BE2C (cell line): ENCODE measurements at regions not wholly inside any gene's neighbourhood (a gene's known extent, or its start where the extent isn't known, plus 50 kb on each side); places are given as distances from the start of the nearest gene placed in this dataset.

ENCODE experiments used
- DNase-seq: peaks from one replicate; pipeline ENCODE4 v3.0.0-alpha.2; 2020
- H3K27me3 ChIP-seq: fragments of 250-450 bp; sonication (Bioruptor Pico); 2 replicates; pipeline ENCODE4 v1.5.1; 2020; ENCODE audit warnings: mild to moderate bottlenecking
- H3K36me3 ChIP-seq: fragments of 250-450 bp; sonication (Bioruptor Pico); 2 replicates; pipeline ENCODE4 v1.5.1; 2020; ENCODE audit warnings: mild to moderate bottlenecking
- H3K4me1 ChIP-seq: fragments of 250-450 bp; sonication (Bioruptor Pico); 2 replicates; pipeline ENCODE4 v1.5.1; 2020
- H3K4me3 ChIP-seq: 2 replicates; pipeline ENCODE4 v1.5.1; 2011; ENCODE audit warnings: low read depth, low read length
- H3K9me3 ChIP-seq: fragments of 250-450 bp; sonication (Bioruptor Pico); 2 replicates; pipeline ENCODE4 v1.5.1; 2020
- CTCF ChIP-seq: IDR thresholded peaks from 2 replicates; pipeline ENCODE4 v1.5.1; 2012; ENCODE audit warnings: mild to moderate bottlenecking, low read depth, low read length

- Histone ChIP-seq H3K36me3 (no peaks in the 10 kb centered on the region), H3K4me3 (no peak overlapping the region), H3K4me1 (no peaks in the 10 kb centered on the region), H3K27me3 (no peaks in the 10 kb centered on the region), H3K9me3 (no peaks in the 10 kb centered on the region)
- no peak for TF ChIP-seq CTCF
- no peak for DNase-seq
Observed at GRCh38 chr6:4446982-4447381, 311.6 kb upstream of the ECI2 start.

- no peaks in the 10 kb centered on the region for H3K36me3 ChIP-seq
- DNase-seq, result no peak
- no peak for TF ChIP-seq CTCF
- no peaks in the 10 kb centered on the region for H3K27me3 ChIP-seq
- no peaks in the 10 kb centered on the region for H3K9me3 ChIP-seq
- H3K4me1 ChIP-seq, result no peaks in the 10 kb centered on the region
- H3K4me3 ChIP-seq, result no peak overlapping the region
Observed at GRCh38 chr6:4441981-4442434, 306.6 kb upstream of the ECI2 start.

GRCh38 chr6:4439159-4439558 lies 303.8 kb upstream of the ECI2 start:
- no peak for DNase-seq
- no peaks in the 10 kb centered on the region for H3K4me1 ChIP-seq
- no peak for TF ChIP-seq CTCF
- H3K9me3 ChIP-seq, result no peaks in the 10 kb centered on the region
- H3K36me3 ChIP-seq, result no peaks in the 10 kb centered on the region
- H3K4me3 ChIP-seq, result no peak overlapping the region
- no peaks in the 10 kb centered on the region for H3K27me3 ChIP-seq

- H3K36me3 ChIP-seq, result no peaks in the 10 kb centered on the region
- no peaks in the 10 kb centered on the region for H3K27me3 ChIP-seq
- TF ChIP-seq CTCF, result no peak
- H3K9me3 ChIP-seq, result no peaks in the 10 kb centered on the region
- H3K4me3 ChIP-seq, result no peak overlapping the region
- DNase-seq, result no peak
- H3K4me1 ChIP-seq, result no peaks in the 10 kb centered on the region
Observed at GRCh38 chr6:4437342-4437741, 302.0 kb upstream of the ECI2 start.

- no peak overlapping the region for H3K4me3 ChIP-seq
- H3K9me3 ChIP-seq, result no peaks in the 10 kb centered on the region
- no peak for TF ChIP-seq CTCF
- no peaks in the 10 kb centered on the region for H3K36me3 ChIP-seq
- DNase-seq, result no peak
- no peaks in the 10 kb centered on the region for H3K4me1 ChIP-seq
- no peaks in the 10 kb centered on the region for H3K27me3 ChIP-seq
Observed at GRCh38 chr6:4435981-4436445, 300.6 kb upstream of the ECI2 start.

GRCh38 chr6:4434655-4435054 lies 299.3 kb upstream of the ECI2 start:
- DNase-seq, result no peak
- no peak for TF ChIP-seq CTCF

More at GRCh38 chr6:4434655-4435054, 299.3 kb upstream of the ECI2 start:
- Histone ChIP-seq H3K36me3 (no peaks in the 10 kb centered on the region), H3K27me3 (no peaks in the 10 kb centered on the region), H3K4me3 (no peak overlapping the region), H3K4me1 (no peaks in the 10 kb centered on the region), H3K9me3 (no peaks in the 10 kb centered on the region)
